Uterus (tissue), 3 donors: ENCODE measurements at regions not wholly inside any gene's neighbourhood (a gene's known extent, or its start where the extent isn't known, plus 50 kb on each side); places are given as distances from the start of the nearest gene placed in this dataset.
"Not testable (repeated sequence)": the region's sequence is repeated elsewhere in the genome, so short reads cannot be mapped to it uniquely, and the experiment has no call there.

Source experiments
- DNase-seq, 2 donors: peaks; one replicate each; pipeline ENCODE4 v3.0.0-alpha.2; 2019 to 2020
- H3K27ac ChIP-seq, 2 donors: fragments of 200-600 bp; sonication (generic); 1 replicate in 1 of 2; 2 replicates in 1 of 2; pipeline ENCODE4 v1.5.1; 2016 to 2018
- H3K27me3 ChIP-seq, 2 donors: fragments of 200-600 bp; sonication (generic); one replicate each; pipeline ENCODE4 v1.5.1; 2018 to 2019; ENCODE audit warnings: control low read depth in 1 of 2
- H3K36me3 ChIP-seq, 2 donors: fragments of 200-600 bp; sonication (generic); one replicate each; pipeline ENCODE4 v1.5.1; 2019; ENCODE audit warnings: control low read depth in 1 of 2
- H3K4me1 ChIP-seq, 2 donors: fragments of 200-600 bp; sonication (generic); one replicate each; pipeline ENCODE4 v1.5.1; 2018 to 2019; ENCODE audit warnings: control low read depth in 1 of 2
- H3K4me3 ChIP-seq, 2 donors: fragments of 200-600 bp; sonication (generic); 1 replicate in 1 of 2; 2 replicates in 1 of 2; pipeline ENCODE4 v1.5.1; 2018 to 2019; ENCODE audit warnings: mild to moderate bottlenecking in 1 of 2
- H3K9me3 ChIP-seq, 2 donors: fragments of 200-600 bp; sonication (generic); one replicate each; pipeline ENCODE4 v1.5.1; 2019; ENCODE audit warnings: control low read depth in 1 of 2
- CTCF ChIP-seq, 4 experiments: fragments of 200-600 bp in 2 of 4; fragments of 450-650 bp in 2 of 4; sonication (generic) in 2 of 4; IDR thresholded peaks; one replicate each; pipeline ENCODE4 v1.5.1; 2016 to 2019; ENCODE audit warnings: antibody characterized with exemption in 4 of 4, mild to moderate bottlenecking in 2 of 4, moderate library complexity in 1 of 4
- POLR2A ChIP-seq, 2 donors: fragments of 450-650 bp; IDR thresholded peaks; one replicate each; pipeline ENCODE4 v1.6.1; 2016; ENCODE audit warnings: antibody characterized with exemption in 2 of 2, mild to moderate bottlenecking in 1 of 2, moderate library complexity in 1 of 2
- intact Hi-C: fragments of 100-400 bp; cut with DNase I; formaldehyde crosslinking; loops from one replicate; pipeline ENCODE4 v1.15.1; 2023; ENCODE audit warnings: low total_unique reads
- donor health status: DM: yes; HTN: yes; CAD: no.

- no peak for DNase-seq
- H3K36me3 ChIP-seq: no peaks in the 10 kb centered on the region
- no peaks in the 10 kb centered on the region for H3K9me3 ChIP-seq
- no peak for TF ChIP-seq POLR2A (IDR thresholded peaks at IDR 0.05)
- TF ChIP-seq CTCF (IDR thresholded peaks at IDR 0.05): no peak
- H3K27ac ChIP-seq: no peak overlapping the region
- no peaks in the 10 kb centered on the region for H3K4me1 ChIP-seq
- intact Hi-C loops: no loop called here
- no peaks in the 10 kb centered on the region for H3K27me3 ChIP-seq
- H3K4me3 ChIP-seq: no peak overlapping the region
Observed at GRCh38 chr12:126033751-126034150, 968.5 kb downstream of the AACS start.

DNA sequence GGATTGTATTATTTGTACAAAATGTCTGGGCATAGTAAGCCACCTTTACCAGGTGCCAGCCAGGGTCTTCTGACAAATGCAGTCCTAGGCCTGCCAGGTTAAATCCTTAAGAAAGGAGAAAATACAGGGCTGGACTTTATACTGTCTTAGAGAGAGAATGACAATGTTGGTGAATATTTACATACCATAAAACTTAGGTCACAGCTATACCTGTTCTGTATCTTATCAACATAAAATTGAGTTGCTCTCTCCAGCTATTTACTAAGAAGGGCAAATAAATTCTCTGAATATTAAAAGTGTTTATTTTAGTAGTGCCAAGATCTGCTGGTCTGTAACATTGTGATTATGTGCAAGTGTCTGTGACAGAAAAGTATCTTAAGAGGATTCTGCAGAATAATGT lies 971.1 kb downstream of the AACS start:
- no peak for DNase-seq
- Histone ChIP-seq H3K9me3 (no peaks in the 10 kb centered on the region), H3K4me3 (no peak overlapping the region), H3K4me1 (no peaks in the 10 kb centered on the region), H3K27me3 (no peaks in the 10 kb centered on the region), H3K36me3 (no peaks in the 10 kb centered on the region), H3K27ac (no peak overlapping the region)
- intact Hi-C loops: no loop called here
- TF ChIP-seq POLR2A (IDR thresholded peaks at IDR 0.05): no peak
- no peak for TF ChIP-seq CTCF (IDR thresholded peaks at IDR 0.05)

- no peak for TF ChIP-seq CTCF (IDR thresholded peaks at IDR 0.05)
- no peaks in the 10 kb centered on the region for H3K4me1 ChIP-seq
Observed at GRCh38 chr12:126038434-126038833, 973.2 kb downstream of the AACS start.

DNA sequence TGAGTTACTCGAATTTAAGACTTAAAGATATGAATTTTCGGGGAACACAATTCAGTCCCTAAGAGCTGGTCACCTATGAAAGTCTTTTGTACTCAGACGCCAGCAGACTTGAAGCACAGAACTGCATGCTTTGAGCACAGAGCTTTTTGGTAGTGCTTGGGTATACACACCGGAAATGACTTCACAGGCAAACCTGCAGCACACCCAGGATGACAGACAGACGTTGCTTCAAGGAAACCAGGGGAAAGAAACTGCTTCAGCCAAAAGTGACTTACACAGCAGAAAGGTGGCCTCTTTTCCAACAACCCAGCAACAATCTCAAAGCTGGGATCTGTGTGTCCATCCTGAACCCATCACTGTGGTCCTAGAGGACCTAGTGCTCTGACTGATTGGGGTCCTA lies 975.1 kb downstream of the AACS start:
- no peaks in the 10 kb centered on the region for H3K27me3 ChIP-seq
- intact Hi-C loops: no loop called here
- TF ChIP-seq CTCF (IDR thresholded peaks at IDR 0.05) (no peak), POLR2A (IDR thresholded peaks at IDR 0.05) (no peak)
- H3K27ac ChIP-seq: no peak overlapping the region
- no peaks in the 10 kb centered on the region for H3K4me1 ChIP-seq
- H3K36me3 ChIP-seq: no peaks in the 10 kb centered on the region
- DNase-seq: no peak
- H3K4me3 ChIP-seq: no peak overlapping the region
- H3K9me3 ChIP-seq: no peaks in the 10 kb centered on the region

More at GRCh38 chr12:126038434-126038833, 973.2 kb downstream of the AACS start:
- Histone ChIP-seq H3K27ac (no peak overlapping the region), H3K4me3 (no peak overlapping the region), H3K9me3 (no peaks in the 10 kb centered on the region), H3K36me3 (no peaks in the 10 kb centered on the region), H3K27me3 (no peaks in the 10 kb centered on the region)
- DNase-seq: no peak
- intact Hi-C loops: no loop called here

DNA sequence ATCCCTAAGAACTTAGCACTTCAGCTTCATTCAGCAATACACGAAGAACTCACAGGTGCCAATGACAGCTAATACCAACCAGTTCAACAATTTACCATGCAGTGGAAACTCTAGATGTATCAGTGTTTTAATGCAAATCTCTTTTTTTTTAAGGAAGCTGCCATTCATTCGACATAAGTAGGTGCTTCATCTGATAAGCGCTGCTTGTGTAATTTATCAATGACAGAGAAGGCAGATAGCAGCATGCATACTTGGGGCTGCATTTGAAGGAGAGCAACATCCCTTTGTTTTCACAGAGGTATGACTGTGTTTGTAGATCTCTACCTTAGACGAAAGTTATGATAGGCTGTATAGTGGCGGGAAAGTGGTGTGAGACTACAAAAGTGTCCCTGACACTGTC lies 977.1 kb downstream of the AACS start:
- no peaks in the 10 kb centered on the region for H3K27me3 ChIP-seq
- no peak for DNase-seq
- H3K9me3 ChIP-seq: no peaks in the 10 kb centered on the region
- H3K4me3 ChIP-seq: no peak overlapping the region
- no peaks in the 10 kb centered on the region for H3K4me1 ChIP-seq
- TF ChIP-seq POLR2A (IDR thresholded peaks at IDR 0.05) (no peak), CTCF (IDR thresholded peaks at IDR 0.05) (no peak)
- no peak overlapping the region for H3K27ac ChIP-seq
- H3K36me3 ChIP-seq: no peaks in the 10 kb centered on the region
- intact Hi-C loops: no loop called here

DNA sequence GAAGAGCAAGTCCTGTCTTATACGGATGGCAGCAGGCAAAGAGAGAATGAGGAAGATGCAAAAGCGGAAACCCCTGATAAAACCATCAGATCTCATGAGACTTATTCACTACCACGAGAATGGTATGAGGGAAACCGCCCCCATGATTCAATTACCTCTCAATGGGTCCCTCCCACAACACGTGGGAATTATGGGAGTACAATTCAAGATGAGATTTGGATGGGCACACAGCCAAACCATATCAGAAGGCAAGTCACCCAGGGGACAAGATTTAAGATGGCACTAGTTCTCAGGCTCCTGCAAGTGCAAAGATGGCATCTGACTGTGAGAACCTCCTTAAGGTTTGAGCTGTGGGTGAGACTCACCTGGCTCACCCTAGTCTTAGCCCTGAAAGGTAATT lies 984.3 kb downstream of the AACS start:
- intact Hi-C loops, H3K27ac ChIP-seq, H3K27me3 ChIP-seq, H3K4me3 ChIP-seq, H3K9me3 ChIP-seq, H3K4me1 ChIP-seq, DNase-seq, H3K36me3 ChIP-seq: not testable (repeated sequence)
